HG02759 (cell line): ENCODE measurements at regions not wholly inside any gene's neighbourhood (a gene's known extent, or its start where the extent isn't known, plus 50 kb on each side); places are given as distances from the start of the nearest gene placed in this dataset.

Experiments used
- ATAC-seq: cut with Tn5 transposase; IDR thresholded peaks from one replicate; pipeline ENCODE4 v1.9.1; 2021; ENCODE audit warnings: mild to moderate bottlenecking, moderate library complexity; ENCODE audit not compliant: unreplicated experiment

- no peak for ATAC-seq
These were observed 187.2 kb downstream of the FOXL1 start for GRCh38 chr16:86765389-86766026.

GRCh38 chr16:86766700-86767099 lies 188.4 kb downstream of the FOXL1 start:
- no peak for ATAC-seq

DNA sequence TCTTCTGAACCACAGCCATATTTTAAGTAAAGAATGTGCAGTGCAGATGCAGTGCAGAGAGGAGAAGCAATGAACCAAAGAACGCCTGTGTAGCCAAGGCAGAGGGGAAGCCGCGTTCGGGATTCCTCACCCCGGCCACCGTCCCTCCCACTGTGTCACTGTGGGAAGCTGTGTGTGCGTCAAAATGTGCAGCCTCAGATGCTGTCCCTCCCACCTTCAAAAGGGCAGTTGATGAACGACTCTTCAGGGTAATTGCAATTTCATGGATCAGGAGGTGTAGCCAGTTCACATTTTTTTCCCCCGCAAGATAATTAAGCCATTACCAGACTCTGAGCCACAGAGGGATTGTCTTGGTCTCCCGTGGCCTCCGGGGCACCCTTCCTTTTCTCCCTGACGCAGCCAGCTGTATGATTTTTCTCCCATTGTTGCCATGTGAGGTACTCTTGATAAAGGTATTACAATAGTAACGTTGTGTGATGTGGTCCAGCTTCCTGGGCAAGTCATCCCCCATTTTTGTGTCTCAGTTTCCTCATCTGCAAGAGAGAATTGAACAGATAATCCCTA lies 190.0 kb downstream of the FOXL1 start:
- no peak for ATAC-seq

- ATAC-seq: no peak
These were observed 190.7 kb downstream of the FOXL1 start for GRCh38 chr16:86768999-86769398.

DNA sequence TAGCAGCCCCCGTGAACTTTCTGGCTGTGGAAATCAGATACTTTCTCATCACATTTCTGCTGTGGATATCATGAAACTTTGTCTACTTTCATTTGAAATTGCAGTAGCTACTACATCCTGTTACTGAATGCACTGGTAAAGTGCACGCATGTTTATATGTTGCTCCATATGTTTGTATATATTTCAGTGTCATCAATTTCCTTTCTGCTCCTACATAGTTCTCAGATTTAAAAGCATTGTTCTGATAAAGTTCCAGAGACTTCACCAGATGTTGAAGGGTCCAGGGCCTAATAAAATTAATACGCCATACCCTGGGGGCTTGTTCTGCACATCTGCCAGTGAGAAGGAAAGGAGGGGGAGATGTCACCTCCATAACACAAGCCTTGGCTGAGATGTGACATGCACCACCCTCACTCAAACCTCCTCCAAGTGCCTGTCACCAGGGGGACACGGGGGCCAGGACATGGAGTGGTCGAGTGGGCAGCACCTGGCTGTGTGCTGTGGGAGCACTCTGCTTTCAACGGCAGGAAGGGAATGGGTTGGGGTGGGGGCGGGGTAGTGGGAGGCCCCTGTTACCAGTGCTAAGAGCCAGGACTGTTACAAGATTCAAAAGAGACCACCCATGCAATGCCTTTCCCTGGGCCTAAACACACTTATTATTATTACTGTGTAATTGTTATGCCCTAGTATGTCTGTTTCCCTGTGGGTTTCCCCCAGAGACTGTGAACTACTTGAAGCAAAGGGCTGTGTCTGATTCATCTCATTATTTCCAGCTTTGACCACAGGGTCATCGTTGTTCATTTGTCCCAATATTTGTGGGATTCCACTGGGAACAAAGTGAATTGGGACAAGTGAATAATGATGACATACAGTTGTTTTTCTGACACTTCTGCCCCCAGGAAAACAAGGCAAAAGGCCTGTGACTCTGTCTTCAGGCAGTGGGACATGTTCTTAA lies 193.4 kb downstream of the FOXL1 start:
- ATAC-seq: no peak

DNA sequence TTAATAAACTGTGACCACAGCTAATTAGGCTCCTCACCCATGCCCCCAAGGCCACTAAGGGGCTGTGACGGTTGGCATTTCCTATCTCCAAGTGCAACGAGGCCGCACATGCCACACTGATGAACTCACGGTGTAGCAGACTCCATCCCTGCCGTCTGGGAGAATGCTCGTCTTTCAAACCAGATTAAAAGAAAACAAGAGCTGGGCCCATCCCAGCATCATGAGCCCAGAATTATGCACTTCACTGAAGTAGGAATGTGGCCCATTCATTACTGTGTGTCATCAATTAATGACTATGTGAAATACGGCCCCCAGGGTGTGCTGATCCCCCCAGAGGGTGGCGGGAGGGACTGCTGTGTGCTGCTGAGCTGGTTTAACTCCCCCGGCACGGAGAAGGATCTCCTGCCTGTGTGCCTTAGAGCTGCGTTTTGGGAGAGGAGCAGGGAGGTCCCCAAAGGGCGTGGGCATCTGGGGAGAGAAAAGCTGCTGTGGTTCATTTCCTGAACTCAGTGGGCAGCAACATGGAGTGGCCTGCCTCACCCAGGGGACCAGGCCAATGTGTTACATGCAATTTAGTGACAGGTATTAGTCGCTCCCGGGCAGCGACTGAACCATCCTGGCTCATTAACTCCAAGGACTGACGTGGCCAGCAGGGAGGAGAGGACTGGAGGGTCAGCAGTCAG lies 194.5 kb downstream of the FOXL1 start:
- no peak for ATAC-seq

GRCh38 chr16:86773354-86773715 lies 195.0 kb downstream of the FOXL1 start:
- no peak for ATAC-seq

DNA sequence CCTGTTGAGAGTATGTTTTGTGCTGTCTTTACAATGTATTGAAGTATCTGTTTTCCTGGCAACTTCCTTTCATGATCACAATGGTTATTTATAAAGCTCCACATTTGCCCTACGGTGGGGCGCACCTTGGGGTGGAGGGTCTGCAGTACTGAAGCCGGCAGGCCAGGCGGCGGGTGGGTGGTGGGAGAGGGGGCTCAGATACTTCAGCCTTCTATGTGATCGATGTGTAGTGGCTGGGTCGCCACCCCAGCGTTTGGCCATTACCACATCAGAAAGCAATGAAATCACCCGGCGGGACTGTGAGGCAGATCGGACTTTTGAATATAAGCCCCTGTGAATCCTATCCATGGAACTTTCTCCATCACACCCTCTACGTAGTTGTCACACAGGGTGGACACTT lies 196.6 kb downstream of the FOXL1 start:
- no peak for ATAC-seq

- ATAC-seq: no peak
These were observed 197.2 kb downstream of the FOXL1 start for GRCh38 chr16:86775511-86775921.

- ATAC-seq: no peak
These were observed 199.1 kb downstream of the FOXL1 start for GRCh38 chr16:86777381-86777946.

DNA sequence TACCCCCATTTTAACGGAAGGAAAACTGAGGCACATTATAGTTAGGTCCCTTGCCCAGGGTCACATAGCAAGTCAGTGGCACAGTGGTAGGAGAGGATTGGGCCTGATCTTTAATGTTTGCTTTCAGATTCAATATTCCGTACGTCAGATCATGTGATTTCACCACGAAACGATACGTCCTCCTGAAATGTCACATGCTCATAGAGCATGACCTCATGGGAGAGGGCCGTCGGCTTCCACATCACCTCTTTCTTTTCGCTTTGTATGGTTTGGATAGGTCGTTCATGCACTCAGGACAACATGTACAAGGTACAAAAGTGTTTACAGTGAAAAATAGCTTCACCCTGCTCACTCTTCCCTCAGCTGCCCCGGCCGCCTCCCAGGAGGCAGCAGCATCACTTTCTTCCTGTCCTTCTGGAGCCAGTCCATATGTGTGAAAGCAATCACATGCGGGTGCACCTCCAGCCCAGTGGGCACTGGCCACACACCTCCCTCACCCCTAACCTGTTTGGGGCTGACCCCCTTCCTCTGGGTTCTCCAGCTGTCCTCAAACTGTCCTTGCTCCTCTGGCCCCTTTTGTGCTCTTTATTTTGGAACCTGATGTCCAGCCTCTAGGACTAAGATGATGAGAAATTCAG lies 199.9 kb downstream of the FOXL1 start:
- ATAC-seq: no peak

- no peak for ATAC-seq
These were observed 200.6 kb downstream of the FOXL1 start for GRCh38 chr16:86778978-86779377.

DNA sequence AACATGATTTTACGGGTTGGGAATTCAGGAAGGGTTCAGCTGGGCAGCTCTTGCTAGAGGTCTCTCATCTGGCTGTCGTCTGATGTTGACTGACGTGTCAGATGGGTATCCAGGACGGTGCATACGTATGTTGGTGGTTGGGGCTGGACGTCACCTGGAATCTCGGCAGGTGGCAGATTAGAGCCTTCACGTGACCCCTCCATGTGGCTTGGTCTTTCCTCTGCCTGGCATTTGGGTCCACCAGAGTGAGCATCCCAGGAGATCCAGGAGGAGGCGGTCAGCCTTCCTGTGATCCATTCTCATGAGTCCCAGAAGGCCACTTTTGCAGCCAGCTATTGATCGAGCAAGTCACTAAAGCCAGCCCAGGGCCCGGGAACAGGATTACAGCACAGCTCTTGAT lies 202.7 kb downstream of the FOXL1 start:
- no peak for ATAC-seq

DNA sequence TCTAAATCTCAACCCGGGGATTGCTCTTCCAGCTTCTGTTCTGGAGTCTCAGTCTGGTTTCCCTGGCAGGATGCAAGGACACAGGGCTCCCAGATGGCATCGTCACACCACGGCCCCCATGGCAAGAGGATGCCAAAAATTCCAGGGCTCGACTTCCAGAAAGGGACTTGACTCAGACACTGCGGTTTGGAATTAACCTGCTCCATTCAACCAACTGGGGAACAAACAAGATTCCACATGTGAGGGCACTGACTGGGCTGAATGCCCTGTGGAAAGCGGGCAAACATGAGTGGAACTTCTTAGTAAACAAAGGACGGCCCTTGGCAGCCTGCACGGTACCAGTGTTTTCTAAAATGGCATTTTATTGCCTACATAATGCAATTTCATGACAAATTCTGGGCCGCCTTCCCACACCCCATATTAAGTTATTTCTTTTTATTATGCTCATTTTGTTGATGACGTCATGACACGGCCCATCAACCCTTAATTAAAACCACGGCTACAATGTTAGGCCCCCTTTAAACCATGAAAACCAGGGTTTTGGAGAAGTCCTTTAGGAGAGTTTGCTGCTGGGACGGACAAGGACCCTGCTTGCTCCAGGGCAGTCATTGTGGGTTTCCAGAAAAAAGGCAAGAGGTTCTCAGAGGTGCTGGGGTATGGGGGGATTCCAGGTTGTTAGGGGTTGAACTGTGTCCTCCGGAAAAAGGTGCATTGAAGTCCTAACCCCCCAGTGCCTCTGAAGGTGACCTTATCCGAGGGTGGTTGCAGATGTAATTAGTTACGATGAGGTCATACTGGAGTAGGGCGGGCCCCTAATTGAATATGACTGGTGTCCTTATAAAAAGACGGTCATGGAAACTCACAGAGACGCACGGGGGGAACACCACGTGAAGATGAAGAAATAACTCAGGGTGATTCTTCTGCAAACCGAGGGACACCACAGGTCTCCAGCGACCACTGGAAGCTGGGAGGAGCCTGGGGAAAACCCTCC lies 205.6 kb downstream of the FOXL1 start:
- no peak for ATAC-seq

- no peak for ATAC-seq
These were observed 208.0 kb downstream of the FOXL1 start for GRCh38 chr16:86786338-86786737.

GRCh38 chr16:86786994-86787393 lies 208.6 kb downstream of the FOXL1 start:
- no peak for ATAC-seq

GRCh38 chr16:86787538-86787937 lies 209.2 kb downstream of the FOXL1 start:
- ATAC-seq: no peak

- no peak for ATAC-seq
These were observed 211.3 kb downstream of the FOXL1 start for GRCh38 chr16:86789621-86790051.

DNA sequence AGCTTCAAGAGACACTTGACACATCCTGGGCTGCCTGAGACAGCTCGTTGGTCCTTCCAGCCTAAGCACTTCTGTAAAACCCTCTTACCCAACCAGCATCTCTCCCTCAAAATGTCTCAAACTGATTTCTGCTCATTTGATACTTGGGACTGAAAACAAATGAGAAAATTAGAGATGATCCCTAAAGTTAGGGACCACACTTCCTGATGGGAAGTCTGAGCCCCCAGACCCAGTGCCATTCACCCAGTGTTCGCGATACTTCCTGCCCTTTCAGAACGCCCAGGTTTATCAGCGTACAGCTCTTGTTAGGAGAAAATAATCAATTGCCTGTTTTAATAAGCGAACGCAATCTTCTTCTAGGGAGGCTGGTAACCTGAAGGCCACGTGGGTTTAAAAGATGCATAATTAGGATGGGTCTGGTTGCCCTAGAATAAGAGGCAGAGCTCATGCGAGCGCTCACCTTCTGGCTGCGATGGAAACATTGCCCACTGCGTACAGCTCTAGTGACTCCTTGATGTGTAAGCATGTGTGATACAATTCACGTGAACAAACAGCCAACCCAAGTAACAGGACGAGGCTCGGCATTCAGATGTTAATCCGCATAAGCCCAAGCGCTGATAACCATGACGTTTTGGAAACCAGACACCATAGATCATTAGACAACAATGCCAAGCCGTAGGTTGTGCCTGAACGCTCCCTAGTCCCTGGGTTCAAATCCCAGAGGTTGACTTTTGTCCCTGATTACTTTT lies 213.1 kb downstream of the FOXL1 start:
- no peak for ATAC-seq
